WTC11 (cell line): ENCODE measurements at regions not wholly inside any gene's neighbourhood (a gene's known extent, or its start where the extent isn't known, plus 50 kb on each side); places are given as distances from the start of the nearest gene placed in this dataset.

Experiments
- ATAC-seq: fragments of 200-7000 bp; cut with Tn5 transposase; 2 replicates; pipeline ENCODE4 v1.10.0; 2021; ENCODE audit warnings: mild to moderate bottlenecking, moderate library complexity
- CTCF ChIA-PET: fragments of 300-600 bp; sonication (Branson Sonifier 250); formaldehyde crosslinking; loops from one replicate; lab custom pipeline; 2021; ENCODE audit warnings: antibody characterized with exemption; lab: Charles Lee
- POLR2A ChIA-PET: fragments of 350-600 bp; sonication (Branson Sonifier 250); formaldehyde crosslinking; loops from one replicate; lab custom pipeline; 2021; ENCODE audit warnings: antibody characterized with exemption; lab: Charles Lee
- DNase-seq: peaks from one replicate; pipeline ENCODE4 v3.0.0; 2021; ENCODE audit warnings: low spot score
- H3K27ac Mint-ChIP-seq: 2 replicates; pipeline ENCODE4 v1.8.0; 2021; ENCODE audit warnings: mixed read lengths
- H3K27me3 Mint-ChIP-seq: 2 replicates; pipeline ENCODE4 v1.8.0; 2021; ENCODE audit warnings: low read depth, mild to moderate bottlenecking, moderate library complexity, mixed read lengths
- H3K36me3 Mint-ChIP-seq: 2 replicates; pipeline ENCODE4 v1.8.0; 2021; ENCODE audit warnings: mixed read lengths
- H3K4me1 Mint-ChIP-seq: 2 replicates; pipeline ENCODE4 v1.8.0; 2022; ENCODE audit warnings: mixed read lengths
- H3K4me3 Mint-ChIP-seq: 2 replicates; pipeline ENCODE4 v1.8.0; 2021; ENCODE audit warnings: mild to moderate bottlenecking, moderate library complexity, mixed read lengths
- H3K9me3 Mint-ChIP-seq: 2 replicates; pipeline ENCODE4 v1.8.0; 2021; ENCODE audit warnings: mixed read lengths
- ATF2 ChIP-seq: sonication (generic); formaldehyde crosslinking; IDR thresholded peaks from 2 replicates; pipeline ENCODE4 v1.8.1; 2022; ENCODE audit warnings: low read depth, missing genetic modification reagents, borderline replicate concordance
- ATF6 ChIP-seq: sonication (generic); formaldehyde crosslinking; IDR thresholded peaks from 2 replicates; pipeline ENCODE4 v1.8.1; 2023; ENCODE audit warnings: mild to moderate bottlenecking, missing genetic modification reagents
- CREB1 ChIP-seq: sonication (generic); formaldehyde crosslinking; IDR thresholded peaks from 2 replicates; pipeline ENCODE4 v1.8.0; 2023; ENCODE audit warnings: mild to moderate bottlenecking, missing genetic modification reagents
- EMX1 ChIP-seq: fragments of 250-450 bp; sonication (Bioruptor Pico); IDR thresholded peaks from 2 replicates; pipeline ENCODE4 v1.8.0; 2021; ENCODE audit warnings: mild to moderate bottlenecking
- ERG ChIP-seq: fragments of 250-450 bp; sonication (Bioruptor Pico); IDR thresholded peaks from 2 replicates; pipeline ENCODE4 v1.8.0; 2021; ENCODE audit warnings: mild to moderate bottlenecking
- HMGXB4 ChIP-seq: sonication (generic); formaldehyde crosslinking; IDR thresholded peaks from 2 replicates; pipeline ENCODE4 v1.8.1; 2023; ENCODE audit warnings: mild to moderate bottlenecking, moderate library complexity, missing genetic modification reagents
- NR1H2 ChIP-seq: sonication (generic); formaldehyde crosslinking; IDR thresholded peaks from 2 replicates; pipeline ENCODE4 v1.9.0; 2021; ENCODE audit warnings: mild to moderate bottlenecking, moderate library complexity, missing genetic modification reagents
- OVOL2 ChIP-seq: fragments of 250-450 bp; sonication (Bioruptor Pico); IDR thresholded peaks from 2 replicates; pipeline ENCODE4 v1.9.0; 2021; ENCODE audit warnings: mild to moderate bottlenecking, borderline replicate concordance
- PRRX2 ChIP-seq: fragments of 250-450 bp; sonication (Bioruptor Pico); IDR thresholded peaks from 2 replicates; pipeline ENCODE4 v1.8.0; 2021; ENCODE audit warnings: mild to moderate bottlenecking
- SMAD3 ChIP-seq: sonication (generic); formaldehyde crosslinking; IDR thresholded peaks from 2 replicates; pipeline ENCODE4 v1.8.0; 2022; ENCODE audit warnings: missing genetic modification reagents, mild to moderate bottlenecking, borderline replicate concordance
- SMAD4 ChIP-seq: sonication (generic); formaldehyde crosslinking; IDR thresholded peaks from 2 replicates; pipeline ENCODE4 v1.8.0; 2022; ENCODE audit warnings: mild to moderate bottlenecking, missing genetic modification reagents
- STAT6 ChIP-seq: sonication (generic); formaldehyde crosslinking; conservative IDR thresholded peaks from 2 replicates; pipeline ENCODE4 v1.8.1; 2023; ENCODE audit warnings: mild to moderate bottlenecking, low read depth, missing genetic modification reagents, moderate library complexity
- TEAD4 ChIP-seq: sonication (generic); formaldehyde crosslinking; IDR thresholded peaks from 2 replicates; pipeline ENCODE4 v1.8.0; 2022; ENCODE audit warnings: mild to moderate bottlenecking, missing genetic modification reagents
- TP53 ChIP-seq: sonication (generic); formaldehyde crosslinking; IDR thresholded peaks from 2 replicates; pipeline ENCODE4 v1.8.1; 2023; ENCODE audit warnings: mild to moderate bottlenecking, missing genetic modification reagents
- USF2 ChIP-seq: sonication (generic); formaldehyde crosslinking; IDR thresholded peaks from 2 replicates; pipeline ENCODE4 v1.8.1; 2023; ENCODE audit warnings: mild to moderate bottlenecking, missing genetic modification reagents, moderate library complexity
- ZMAT4 ChIP-seq: fragments of 250-450 bp; sonication (Bioruptor Pico); IDR thresholded peaks from 2 replicates; pipeline ENCODE4 v1.9.0; 2021; ENCODE audit warnings: mild to moderate bottlenecking
- ZNF121 ChIP-seq: sonication (generic); formaldehyde crosslinking; IDR thresholded peaks from 2 replicates; pipeline ENCODE4 v1.8.0; 2023; ENCODE audit warnings: missing genetic modification reagents
- ZNF138 ChIP-seq: sonication (generic); formaldehyde crosslinking; conservative IDR thresholded peaks from 2 replicates; pipeline ENCODE4 v1.8.1; 2022; ENCODE audit warnings: mild to moderate bottlenecking, moderate library complexity, missing genetic modification reagents
- ZNF281 ChIP-seq: sonication (generic); formaldehyde crosslinking; IDR thresholded peaks from 2 replicates; pipeline ENCODE4 v1.8.0; 2023; ENCODE audit warnings: mild to moderate bottlenecking, missing genetic modification reagents
- ZNF317 ChIP-seq: sonication (generic); formaldehyde crosslinking; IDR thresholded peaks from 2 replicates; pipeline ENCODE4 v1.8.1; 2023; ENCODE audit warnings: low read depth, mild to moderate bottlenecking, moderate library complexity, missing genetic modification reagents, borderline replicate concordance
- ZNF423 ChIP-seq: fragments of 250-450 bp; sonication (Bioruptor Pico); IDR thresholded peaks from 2 replicates; pipeline ENCODE4 v2.1.2; 2022; ENCODE audit warnings: mild to moderate bottlenecking, moderate library complexity
- ZNF671 ChIP-seq: fragments of 250-450 bp; sonication (Bioruptor Pico); IDR thresholded peaks from 2 replicates; pipeline ENCODE4 v1.8.0; 2021; ENCODE audit warnings: mild to moderate bottlenecking

GRCh38 chrY:17339028-17339427 lies 541.0 kb downstream of the CDY2B start:
- ATAC-seq, result peak; percentile 36; the same call in 1 of the 2 replicates
- CTCF ChIA-PET, result no interaction called here
- TF ChIP-seq ZNF281 (no peak), ZNF138 (no peak), ZMAT4 (CRISPR knock-in tag) (no peak), PRRX2 (no peak), ZNF317 (CRISPR knock-in tag) (no peak), USF2 (no peak), TEAD4 (CRISPR knock-in tag) (no peak), STAT6 (no peak), EMX1 (no peak), ATF2 (CRISPR knock-in tag) (no peak), NR1H2 (no peak), ZNF423 (CRISPR knock-in tag) (no peak), CREB1 (CRISPR knock-in tag) (no peak), OVOL2 (CRISPR knock-in tag) (no peak)
- H3K4me1 Mint-ChIP-seq, result peaks cover 9% of the 10 kb centered on the region
- POLR2A ChIA-PET, result no interaction called here
- no peaks in the 10 kb centered on the region for H3K27me3 Mint-ChIP-seq
- H3K36me3 Mint-ChIP-seq, result peaks cover 5% of the 10 kb centered on the region; the same call in 1 of the 2 replicates
- no peak for DNase-seq
- no peak overlapping the region for H3K27ac Mint-ChIP-seq
- no peak overlapping the region for H3K4me3 Mint-ChIP-seq
- peaks cover 18% of the 10 kb centered on the region for H3K9me3 Mint-ChIP-seq

GRCh38 chrY:17330733-17331132 lies 549.3 kb downstream of the CDY2B start:
- Mint-ChIP-seq H3K27me3 (no peaks in the 10 kb centered on the region), H3K4me3 (no peak overlapping the region), H3K4me1 (peaks cover 19% of the 10 kb centered on the region), H3K27ac (no peak overlapping the region), H3K9me3 (no peaks in the 10 kb centered on the region), H3K36me3 (no peaks in the 10 kb centered on the region)
- ChIA-PET CTCF (no interaction called here), POLR2A (no interaction called here)
- ATAC-seq (no peak), DNase-seq (no peak)
- TF ChIP-seq ZMAT4 (CRISPR knock-in tag) (no peak), ERG (CRISPR knock-in tag) (no peak), ATF6 (CRISPR knock-in tag) (no peak), USF2 (no peak), SMAD4 (CRISPR knock-in tag) (no peak), TP53 (CRISPR knock-in tag) (no peak), SMAD3 (CRISPR knock-in tag) (no peak), ZNF121 (CRISPR knock-in tag) (no peak), HMGXB4 (CRISPR knock-in tag) (no peak), ZNF671 (CRISPR knock-in tag) (no peak)
